ENCODE measurements at regions not wholly inside any gene's neighbourhood (a gene's known extent, or its start where the extent isn't known, plus 50 kb on each side); places are given as distances from the start of the nearest gene placed in this dataset.

DNA sequence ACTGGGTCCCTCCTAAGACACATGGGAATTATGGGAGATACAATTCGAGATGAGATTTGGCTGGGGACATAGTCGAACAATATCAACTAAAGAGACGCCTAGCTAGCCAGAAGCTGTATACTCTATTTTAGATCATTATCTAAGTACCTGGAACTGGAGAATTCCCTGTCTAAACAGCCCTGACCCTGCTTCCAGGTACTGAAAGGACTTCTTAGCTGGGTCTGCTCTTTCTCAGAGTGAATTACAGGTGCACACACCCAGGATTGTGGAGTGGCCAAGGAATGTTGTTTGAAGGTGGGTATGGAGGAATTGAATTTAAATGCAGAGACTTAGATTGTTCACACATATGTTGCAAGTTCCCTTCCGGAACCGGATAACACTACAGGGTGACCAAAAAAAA, 733.0 kb downstream of the RPS29 start:
- H3K9me3 ChIP-seq: no peaks in the 10 kb centered on the region
- intact Hi-C loops (cut with DNase I; ENCODE audit: low total_unique reads): no loop called here
- H3K27me3 ChIP-seq: no peaks in the 10 kb centered on the region
- DNase-seq (no peak), ATAC-seq (no peak)
- no peak overlapping the region for H3K27ac ChIP-seq
- in situ Hi-C loops (cut with MboI; ENCODE audit: low sequenced_read_pairs in 4 of 4): no loop called here
- no peaks in the 10 kb centered on the region for H3K36me3 ChIP-seq
- TF ChIP-seq POLR2A (IDR thresholded peaks at IDR 0.05) (no peak), CTCF (IDR thresholded peaks at IDR 0.05 in 4 of 5, conservative IDR thresholded peaks at IDR 0.05 in 1 of 5) (no peak)
- no peaks in the 10 kb centered on the region for H3K4me1 ChIP-seq
- H3K4me3 ChIP-seq: no peak overlapping the region

DNA sequence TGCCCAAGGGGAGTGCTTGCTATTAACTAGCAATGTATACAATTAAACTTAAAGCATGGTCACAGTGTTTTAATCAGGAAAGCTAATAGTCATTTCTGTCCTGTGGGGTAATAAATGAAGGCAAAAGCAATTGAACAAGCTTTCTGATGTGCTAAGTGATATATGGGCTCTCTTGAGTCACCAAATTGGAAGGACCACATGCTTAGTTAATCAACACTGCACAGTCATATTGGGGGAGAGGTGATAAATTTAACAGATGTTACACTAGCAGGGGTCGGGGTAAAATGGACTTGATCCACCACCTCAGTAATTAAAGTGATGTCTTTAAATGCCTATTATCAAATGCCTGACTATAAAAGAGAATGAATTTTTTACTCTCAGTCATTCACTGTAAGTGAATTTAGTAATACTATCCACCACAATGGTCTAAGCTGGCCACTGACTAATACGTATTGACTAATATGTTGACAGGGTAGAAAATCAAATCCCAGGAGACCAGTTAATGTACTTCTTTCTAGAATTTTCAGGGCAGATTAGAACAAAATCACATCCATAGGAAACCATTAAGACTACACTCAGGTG, 736.3 kb downstream of the RPS29 start:
- TF ChIP-seq POLR2A (IDR thresholded peaks at IDR 0.05) (no peak), CTCF (IDR thresholded peaks at IDR 0.05 in 4 of 5, conservative IDR thresholded peaks at IDR 0.05 in 1 of 5) (no peak)

DNA sequence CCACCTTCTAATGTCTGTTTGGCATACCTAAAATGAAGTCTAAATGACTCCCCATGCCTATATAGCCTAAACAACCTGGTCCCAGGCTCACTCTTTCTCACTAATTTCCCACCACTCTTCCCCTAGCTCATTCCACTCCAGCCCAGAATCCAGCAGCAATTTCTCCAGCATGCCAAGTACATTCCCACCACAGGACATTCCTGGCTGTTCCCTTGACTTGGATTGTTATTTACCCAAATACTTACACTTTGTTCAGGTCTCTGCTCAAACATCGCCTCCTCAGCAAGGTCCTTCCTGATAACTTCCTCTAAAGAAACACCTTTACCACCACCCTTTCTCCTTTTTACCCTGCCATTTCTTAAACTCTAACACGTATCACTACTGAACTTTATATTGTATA, 743.4 kb downstream of the RPS29 start:
- intact Hi-C loops (cut with DNase I; ENCODE audit: low total_unique reads): no loop called here
- TF ChIP-seq CTCF (IDR thresholded peaks at IDR 0.05 in 4 of 5, conservative IDR thresholded peaks at IDR 0.05 in 1 of 5): no peak
- TF ChIP-seq POLR2A (IDR thresholded peaks at IDR 0.05): no peak
- in situ Hi-C loops (cut with MboI; ENCODE audit: low sequenced_read_pairs in 4 of 4): no loop called here

More for the DNA sequence above, 736.3 kb downstream of the RPS29 start:
- Histone ChIP-seq H3K4me1 (no peaks in the 10 kb centered on the region), H3K27me3 (no peaks in the 10 kb centered on the region), H3K4me3 (no peak overlapping the region), H3K27ac (no peak overlapping the region), H3K36me3 (no peaks in the 10 kb centered on the region), H3K9me3 (no peaks in the 10 kb centered on the region)
- intact Hi-C loops (cut with DNase I; ENCODE audit: low total_unique reads) (no loop called here), in situ Hi-C loops (cut with MboI; ENCODE audit: low sequenced_read_pairs in 4 of 4) (no loop called here)
- ATAC-seq (no peak), DNase-seq (no peak)

DNA sequence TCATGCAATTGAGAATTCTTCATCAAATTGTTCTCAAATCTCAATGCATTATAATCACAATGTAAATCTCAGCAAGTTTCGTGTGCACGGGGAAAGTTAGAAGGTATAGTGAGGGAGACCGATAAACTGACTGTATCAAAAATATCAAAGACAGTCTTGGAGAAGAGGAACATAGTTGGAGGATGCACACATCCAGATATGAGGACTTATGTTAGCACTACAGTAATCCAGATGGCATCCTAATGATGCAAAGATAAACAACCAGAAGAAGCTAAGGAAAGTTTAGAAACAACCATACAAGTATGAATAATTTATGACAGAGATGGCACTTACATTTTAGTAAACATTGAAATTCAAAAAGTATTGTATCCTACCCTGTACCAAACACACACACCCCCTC, 760.1 kb downstream of the RPS29 start:
- no peak for TF ChIP-seq POLR2A (IDR thresholded peaks at IDR 0.05)
- no peak for TF ChIP-seq CTCF (IDR thresholded peaks at IDR 0.05 in 4 of 5, conservative IDR thresholded peaks at IDR 0.05 in 1 of 5)
- in situ Hi-C loops (cut with MboI; ENCODE audit: low sequenced_read_pairs in 4 of 4): no loop called here
- intact Hi-C loops (cut with DNase I; ENCODE audit: low total_unique reads): no loop called here

More for the DNA sequence above, 743.4 kb downstream of the RPS29 start:
- Histone ChIP-seq H3K4me3 (no peak overlapping the region), H3K36me3 (no peaks in the 10 kb centered on the region), H3K27me3 (no peaks in the 10 kb centered on the region), H3K27ac (no peak overlapping the region), H3K4me1 (no peaks in the 10 kb centered on the region), H3K9me3 (no peaks in the 10 kb centered on the region)
- DNase-seq: no peak
- ATAC-seq: no peak

GRCh38 chr14:48814562-48814961, 771.6 kb downstream of the RPS29 start:
- H3K36me3 ChIP-seq: no peaks in the 10 kb centered on the region
- intact Hi-C loops (cut with DNase I; ENCODE audit: low total_unique reads): no loop called here
- no peak overlapping the region for H3K27ac ChIP-seq
- in situ Hi-C loops (cut with MboI; ENCODE audit: low sequenced_read_pairs in 4 of 4): no loop called here
- H3K4me1 ChIP-seq: no peaks in the 10 kb centered on the region
- no peaks in the 10 kb centered on the region for H3K9me3 ChIP-seq
- TF ChIP-seq CTCF (IDR thresholded peaks at IDR 0.05 in 4 of 5, conservative IDR thresholded peaks at IDR 0.05 in 1 of 5) (no peak), POLR2A (IDR thresholded peaks at IDR 0.05) (no peak)
- ATAC-seq (no peak), DNase-seq (no peak)
- no peak overlapping the region for H3K4me3 ChIP-seq
- no peaks in the 10 kb centered on the region for H3K27me3 ChIP-seq

More for the DNA sequence above, 760.1 kb downstream of the RPS29 start:
- H3K9me3 ChIP-seq: no peaks in the 10 kb centered on the region
- no peaks in the 10 kb centered on the region for H3K36me3 ChIP-seq
- ATAC-seq: no peak
- no peak for DNase-seq
- H3K4me3 ChIP-seq: no peak overlapping the region
- no peaks in the 10 kb centered on the region for H3K4me1 ChIP-seq
- H3K27ac ChIP-seq: no peak overlapping the region
- H3K27me3 ChIP-seq: no peaks in the 10 kb centered on the region

Measured in gastrocnemius medialis (tissue), 4 donors.